Mesenchymal stem cell (in vitro differentiated cells and primary cell): ENCODE measurements at regions not wholly inside any gene's neighbourhood (a gene's known extent, or its start where the extent isn't known, plus 50 kb on each side); places are given as distances from the start of the nearest gene placed in this dataset.
"Not testable (repeated sequence)": the region's sequence is repeated elsewhere in the genome, so short reads cannot be mapped to it uniquely, and the experiment has no call there.

ENCODE experiments used
- DNase-seq: peaks from one replicate; pipeline ENCODE4 v3.0.0-alpha.2; 2013
- H2AFZ ChIP-seq: one replicate; pipeline ENCODE4 v1.6.1; 2013; ENCODE audit warnings: low read depth, mild to moderate bottlenecking, control low read depth, inconsistent platforms, low read length, moderate library complexity
- H2AK5ac ChIP-seq: 2 replicates; pipeline ENCODE4 v1.6.1; 2013; ENCODE audit warnings: low read length, moderate library complexity, mild to moderate bottlenecking, inconsistent platforms; ENCODE audit not compliant: severe bottlenecking
- H2BK120ac ChIP-seq: one replicate; pipeline ENCODE4 v1.6.1; 2013; ENCODE audit warnings: low read depth, mild to moderate bottlenecking, inconsistent platforms, low read length, moderate library complexity
- H2BK12ac ChIP-seq, 2 experiments: one replicate each; pipeline ENCODE4 v1.6.1; 2013; ENCODE audit warnings: inconsistent platforms in 2 of 2, low read length in 2 of 2, mild to moderate bottlenecking in 2 of 2, moderate library complexity in 2 of 2, control low read depth in 1 of 2
- H2BK15ac ChIP-seq: one replicate; pipeline ENCODE4 v1.6.1; 2013; ENCODE audit warnings: mild to moderate bottlenecking, low read depth, inconsistent platforms; ENCODE audit not compliant: poor library complexity, severe bottlenecking
- H2BK5ac ChIP-seq: 2 replicates; pipeline ENCODE4 v1.6.1; 2013; ENCODE audit warnings: low read depth, mild to moderate bottlenecking, low read length, control low read depth, inconsistent platforms; ENCODE audit not compliant: poor library complexity, severe bottlenecking
- H3K14ac ChIP-seq, 2 experiments: one replicate each; pipeline ENCODE4 v1.6.1; 2013; ENCODE audit warnings: inconsistent platforms in 2 of 2, low read length in 2 of 2, control low read depth in 1 of 2, mild to moderate bottlenecking in 1 of 2, moderate library complexity in 1 of 2
- H3K18ac ChIP-seq, 2 experiments: one replicate each; pipeline ENCODE4 v1.6.1; 2013; ENCODE audit warnings: inconsistent platforms in 2 of 2, low read length in 2 of 2, control low read depth in 1 of 2, low read depth in 1 of 2, mild to moderate bottlenecking in 1 of 2
- H3K23ac ChIP-seq, 2 experiments: one replicate each; pipeline ENCODE4 v1.6.1; 2013; ENCODE audit warnings: inconsistent platforms in 2 of 2, low read length in 2 of 2, mild to moderate bottlenecking in 2 of 2, moderate library complexity in 2 of 2, control low read depth in 1 of 2
- H3K27ac ChIP-seq: 2 replicates; pipeline ENCODE4 v1.5.1; 2013; ENCODE audit warnings: mild to moderate bottlenecking, moderate library complexity, low read length, control low read depth, inconsistent platforms; ENCODE audit not compliant: poor library complexity, severe bottlenecking
- H3K27me3 ChIP-seq, 2 experiments: 2 replicates each; pipeline versions ENCODE4 v1.6.1 to v1.7.0; 2013; ENCODE audit warnings: low read length in 2 of 2, mild to moderate bottlenecking in 2 of 2, moderate library complexity in 2 of 2, control low read depth in 1 of 2, inconsistent platforms in 1 of 2; ENCODE audit not compliant: control insufficient read depth in 1 of 2, insufficient read depth in 1 of 2
- H3K36me3 ChIP-seq, 2 experiments: 2 replicates each; pipeline versions ENCODE4 v1.6.1 to v1.7.0; 2013; ENCODE audit warnings: low read length in 2 of 2, control low read depth in 1 of 2, inconsistent platforms in 1 of 2, low read depth in 1 of 2, mild to moderate bottlenecking in 1 of 2; ENCODE audit not compliant: insufficient read depth in 2 of 2, control insufficient read depth in 1 of 2
- H3K4ac ChIP-seq, 2 experiments: one replicate each; pipeline ENCODE4 v1.6.1; 2013; ENCODE audit warnings: inconsistent platforms in 2 of 2, low read length in 2 of 2, mild to moderate bottlenecking in 2 of 2, moderate library complexity in 2 of 2, control low read depth in 1 of 2, low read depth in 1 of 2
- H3K4me1 ChIP-seq: 2 replicates; pipeline ENCODE4 v1.6.1; 2013; ENCODE audit warnings: low read depth, low read length, control low read depth; ENCODE audit not compliant: control insufficient read depth, insufficient read depth
- H3K4me2 ChIP-seq: 2 replicates; pipeline ENCODE4 v1.6.1; 2013; ENCODE audit warnings: low read length, mild to moderate bottlenecking, inconsistent platforms; ENCODE audit not compliant: poor library complexity, severe bottlenecking
- H3K4me3 ChIP-seq, 2 experiments: 2 replicates each; pipeline versions ENCODE4 v1.5.1 to v1.7.0; 2013; ENCODE audit warnings: low read length in 2 of 2, mild to moderate bottlenecking in 2 of 2, control low read depth in 1 of 2, low read depth in 1 of 2; ENCODE audit not compliant: insufficient read depth in 1 of 2
- H3K79me1 ChIP-seq: replicated peaks from 2 replicates; pipeline ENCODE4 v1.6.1; 2013; ENCODE audit warnings: mild to moderate bottlenecking, control low read depth, low read length, inconsistent platforms; ENCODE audit not compliant: poor library complexity, severe bottlenecking
- H3K9ac ChIP-seq: 2 replicates; pipeline ENCODE4 v1.7.0; 2013; ENCODE audit warnings: mild to moderate bottlenecking, low read length, moderate library complexity
- H3K9me3 ChIP-seq: 2 replicates; pipeline ENCODE4 v1.7.0; 2013; ENCODE audit warnings: mild to moderate bottlenecking, low read length; ENCODE audit not compliant: control insufficient read depth
- H4K8ac ChIP-seq: one replicate; pipeline ENCODE4 v1.6.1; 2013; ENCODE audit warnings: inconsistent platforms, mild to moderate bottlenecking, low read length, moderate library complexity
- H4K91ac ChIP-seq: one replicate; pipeline ENCODE4 v1.6.1; 2013; ENCODE audit warnings: mild to moderate bottlenecking, low read length, inconsistent platforms
- WGBS: methylation state at CpG from one replicate; pipeline ENCODE4 v1.1.7; 2013; ENCODE audit warnings: mixed read lengths; 5-methylcytosine and 5-hydroxymethylcytosine counted together

GRCh38 chr16:60405286-60405685, 1631.0 kb downstream of the CDH8 start:
- no peak overlapping the region for H4K8ac ChIP-seq
- no peaks in the 10 kb centered on the region for H3K27me3 ChIP-seq
- DNase-seq, result no peak
- H3K4me3 ChIP-seq, result no peak overlapping the region
- no peak overlapping the region for H3K23ac ChIP-seq
- no peak overlapping the region for H3K9ac ChIP-seq
- H3K14ac ChIP-seq, result no peak overlapping the region
- no peak overlapping the region for H3K4ac ChIP-seq
- H3K79me1 ChIP-seq, result no peaks in the 10 kb centered on the region
- H4K91ac ChIP-seq, result no peak overlapping the region
- H3K27ac ChIP-seq, result no peak overlapping the region
- no peak overlapping the region for H2BK12ac ChIP-seq
- H2AFZ ChIP-seq, result no peak overlapping the region
- H2BK15ac ChIP-seq, result no peak overlapping the region
- no peak overlapping the region for H2BK5ac ChIP-seq
- H3K4me1 ChIP-seq, result no peaks in the 10 kb centered on the region
- H3K36me3 ChIP-seq, result no peaks in the 10 kb centered on the region
- H3K18ac ChIP-seq, result no peak overlapping the region
- no peak overlapping the region for H2BK120ac ChIP-seq
- no peak overlapping the region for H3K4me2 ChIP-seq
- no peak overlapping the region for H2AK5ac ChIP-seq
- no peaks in the 10 kb centered on the region for H3K9me3 ChIP-seq
- WGBS, result no CpG with 5 or more reads among the region's 2 CpGs

- Histone ChIP-seq H3K36me3 (no peaks in the 10 kb centered on the region), H2AFZ (no peak overlapping the region), H3K18ac (no peak overlapping the region), H4K91ac (no peak overlapping the region), H2BK5ac (no peak overlapping the region), H3K9ac (no peak overlapping the region), H3K79me1 (no peaks in the 10 kb centered on the region), H2AK5ac (no peak overlapping the region), H2BK120ac (no peak overlapping the region), H3K4ac (no peak overlapping the region), H3K4me1 (no peaks in the 10 kb centered on the region), H4K8ac (no peak overlapping the region), H3K4me3 (no peak overlapping the region), H3K9me3 (no peaks in the 10 kb centered on the region), H3K23ac (no peak overlapping the region), H3K27me3 (no peaks in the 10 kb centered on the region), H3K14ac (no peak overlapping the region), H3K27ac (no peak overlapping the region), H2BK15ac (no peak overlapping the region), H3K4me2 (no peak overlapping the region), H2BK12ac (no peak overlapping the region)
- whole genome bisulfite sequencing, result 79% methylated on average over 2 of the region's 3 CpGs
- no peak for DNase-seq
These were observed 1631.8 kb downstream of the CDH8 start for GRCh38 chr16:60404401-60404800.

GRCh38 chr16:60402941-60403340, 1633.3 kb downstream of the CDH8 start:
- H3K9me3 ChIP-seq, H3K27ac ChIP-seq, H2AFZ ChIP-seq, H3K23ac ChIP-seq, H3K9ac ChIP-seq, H3K4me1 ChIP-seq, H3K36me3 ChIP-seq, H2BK12ac ChIP-seq, DNase-seq, H3K27me3 ChIP-seq, H2BK5ac ChIP-seq, H2BK120ac ChIP-seq, H3K4me3 ChIP-seq, H2BK15ac ChIP-seq, H4K8ac ChIP-seq, H3K18ac ChIP-seq, H3K79me1 ChIP-seq, H3K4me2 ChIP-seq, H2AK5ac ChIP-seq, H4K91ac ChIP-seq, H3K4ac ChIP-seq, H3K14ac ChIP-seq: not testable (repeated sequence)
- WGBS, result 87% methylated on average over 9 of the region's 9 CpGs

GRCh38 chr16:60392380-60392779, 1643.9 kb downstream of the CDH8 start:
- Histone ChIP-seq H3K27me3 (no peaks in the 10 kb centered on the region), H2AK5ac (no peak overlapping the region), H3K27ac (no peak overlapping the region), H3K79me1 (no peaks in the 10 kb centered on the region), H3K14ac (no peak overlapping the region), H3K9me3 (peaks cover 4% of the 10 kb centered on the region), H3K4me1 (no peaks in the 10 kb centered on the region), H2BK15ac (no peak overlapping the region), H3K4me3 (no peak overlapping the region), H3K36me3 (no peaks in the 10 kb centered on the region), H3K4ac (no peak overlapping the region), H3K23ac (no peak overlapping the region), H2BK120ac (no peak overlapping the region), H2BK12ac (no peak overlapping the region), H3K9ac (no peak overlapping the region), H3K18ac (no peak overlapping the region), H4K8ac (no peak overlapping the region), H3K4me2 (no peak overlapping the region), H2BK5ac (no peak overlapping the region), H4K91ac (no peak overlapping the region), H2AFZ (no peak overlapping the region)
- 83% methylated on average over 4 of the region's 4 CpGs for WGBS
- no peak for DNase-seq
